ENCODE measurements at regions not wholly inside any gene's neighbourhood (a gene's known extent, or its start where the extent isn't known, plus 50 kb on each side); places are given as distances from the start of the nearest gene placed in this dataset.

GRCh38 chr6:95109212-95109611, 468.1 kb upstream of the MANEA start:
- no peak for DNase-seq (ENCODE audit: low read depth)
- H3K4me3 ChIP-seq (ENCODE audit: low read depth, low read length): no peak overlapping the region
- in situ Hi-C loops (cut with HindIII; ENCODE audit: low sequenced_read_pairs): no loop called here
- TF ChIP-seq CTCF (IDR thresholded peaks at IDR 0.05; ENCODE audit: low read depth, low read length, missing control alignments): no peak

GRCh38 chr6:95110767-95111166, 466.6 kb upstream of the MANEA start:
- TF ChIP-seq CTCF (IDR thresholded peaks at IDR 0.05; ENCODE audit: low read depth, low read length, missing control alignments): no peak
- no peak overlapping the region for H3K4me3 ChIP-seq (ENCODE audit: low read depth, low read length)
- in situ Hi-C loops (cut with HindIII; ENCODE audit: low sequenced_read_pairs): no loop called here
- DNase-seq (ENCODE audit: low read depth): no peak

GRCh38 chr6:95117236-95117635, 460.1 kb upstream of the MANEA start:
- in situ Hi-C loops (cut with HindIII; ENCODE audit: low sequenced_read_pairs): no loop called here
- no peak overlapping the region for H3K4me3 ChIP-seq (ENCODE audit: low read depth, low read length)
- DNase-seq (ENCODE audit: low read depth): no peak
- TF ChIP-seq CTCF (IDR thresholded peaks at IDR 0.05; ENCODE audit: low read depth, low read length, missing control alignments): no peak

- in situ Hi-C loops (cut with HindIII; ENCODE audit: low sequenced_read_pairs): no loop called here
- DNase-seq (ENCODE audit: low read depth): no peak
- no peak overlapping the region for H3K4me3 ChIP-seq (ENCODE audit: low read depth, low read length)
- TF ChIP-seq CTCF (IDR thresholded peaks at IDR 0.05; ENCODE audit: low read depth, low read length, missing control alignments): no peak
Observed at GRCh38 chr6:95119927-95120326, 457.4 kb upstream of the MANEA start.

GRCh38 chr6:95120984-95121383, 456.4 kb upstream of the MANEA start:
- in situ Hi-C loops (cut with HindIII; ENCODE audit: low sequenced_read_pairs): no loop called here
- TF ChIP-seq CTCF (IDR thresholded peaks at IDR 0.05; ENCODE audit: low read depth, low read length, missing control alignments): no peak

GRCh38 chr6:95127261-95127660, 450.1 kb upstream of the MANEA start:
- no peak for TF ChIP-seq CTCF (IDR thresholded peaks at IDR 0.05; ENCODE audit: low read depth, low read length, missing control alignments)
- H3K4me3 ChIP-seq (ENCODE audit: low read depth, low read length): no peak overlapping the region
- no peak for DNase-seq (ENCODE audit: low read depth)
- in situ Hi-C loops (cut with HindIII; ENCODE audit: low sequenced_read_pairs): no loop called here

More at GRCh38 chr6:95120984-95121383, 456.4 kb upstream of the MANEA start:
- no peak overlapping the region for H3K4me3 ChIP-seq (ENCODE audit: low read depth, low read length)
- DNase-seq (ENCODE audit: low read depth): no peak

GRCh38 chr6:95128439-95128838, 448.9 kb upstream of the MANEA start:
- no peak overlapping the region for H3K4me3 ChIP-seq (ENCODE audit: low read depth, low read length)
- in situ Hi-C loops (cut with HindIII; ENCODE audit: low sequenced_read_pairs): no loop called here
- no peak for DNase-seq (ENCODE audit: low read depth)
- TF ChIP-seq CTCF (IDR thresholded peaks at IDR 0.05; ENCODE audit: low read depth, low read length, missing control alignments): no peak
